Tongue (tissue), 1 donor: ENCODE measurements at regions not wholly inside any gene's neighbourhood (a gene's known extent, or its start where the extent isn't known, plus 50 kb on each side); places are given as distances from the start of the nearest gene placed in this dataset.

Experiments used
- DNase-seq: peaks from one replicate; pipeline ENCODE4 v3.0.0-alpha.2; 2015

DNA sequence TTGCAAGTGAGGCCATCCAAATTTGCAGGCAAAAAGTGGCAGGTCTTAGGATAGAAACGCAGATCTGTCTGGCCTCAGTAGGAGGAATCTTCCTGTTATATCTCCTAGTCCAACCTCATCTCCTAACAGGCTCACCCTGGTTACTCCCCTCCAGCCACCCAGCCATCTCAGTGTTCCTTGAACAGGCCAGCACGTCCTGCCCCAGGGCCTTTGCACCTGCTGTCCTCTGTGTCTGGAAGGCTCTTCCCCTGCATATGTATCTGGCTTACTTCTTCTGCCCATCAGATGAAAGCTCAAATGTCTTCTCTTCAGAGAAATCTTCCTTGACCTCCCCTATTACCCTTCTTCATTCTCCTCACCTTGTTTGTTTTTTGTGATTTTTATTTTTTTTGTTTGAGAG lies 107.3 kb upstream of the ALDH1B1 start:
- DNase-seq, result no peak

DNA sequence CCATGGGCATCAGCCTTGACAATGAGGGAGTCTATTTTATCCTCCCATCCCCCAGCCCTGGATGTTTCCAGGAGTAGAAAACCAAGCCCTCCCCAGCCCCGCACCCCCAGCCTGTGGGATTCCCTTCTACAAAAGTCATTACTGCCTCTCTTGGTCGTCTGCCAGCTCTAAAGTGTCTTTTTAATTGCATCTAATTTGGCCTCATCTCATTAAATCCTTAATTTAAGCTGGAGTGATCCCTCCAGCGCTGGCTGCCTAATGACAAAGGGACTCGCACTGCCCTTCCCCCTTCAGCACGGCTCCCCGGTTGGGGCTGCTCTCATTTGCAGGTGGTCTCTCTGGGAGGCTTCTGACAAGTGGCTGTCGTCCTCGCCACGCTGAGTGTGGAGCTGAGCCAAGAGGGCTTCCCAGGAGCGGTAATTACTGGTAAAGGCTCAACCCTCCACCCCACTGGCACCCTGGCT lies 107.9 kb upstream of the ALDH1B1 start:
- no peak for DNase-seq

DNA sequence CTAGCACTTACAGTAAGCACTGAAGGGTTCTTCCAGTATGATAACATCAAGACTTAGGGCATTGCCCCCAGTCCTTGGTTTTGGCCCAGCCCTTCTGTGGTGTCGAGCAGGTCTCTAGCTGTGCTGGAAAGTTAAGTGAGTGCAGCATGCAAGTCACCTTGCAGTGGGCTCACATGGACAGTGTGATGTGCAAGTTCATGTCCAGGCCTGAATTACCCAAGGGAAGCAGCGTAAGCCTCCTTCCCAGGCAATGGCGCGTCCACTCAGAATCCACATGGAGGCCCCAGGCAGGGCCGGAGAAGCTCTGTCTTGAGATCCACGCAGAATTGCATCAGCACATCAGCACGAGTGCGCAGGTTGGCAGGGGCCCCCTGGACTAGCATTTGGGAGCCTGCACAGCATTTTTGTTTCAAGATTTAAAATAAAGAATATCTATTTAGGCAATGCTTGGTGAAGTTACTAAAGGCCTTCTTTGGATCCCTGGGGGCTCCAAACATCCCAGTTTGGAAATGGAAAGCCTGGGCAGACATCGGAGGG lies 108.4 kb upstream of the ALDH1B1 start:
- DNase-seq, result no peak

DNA sequence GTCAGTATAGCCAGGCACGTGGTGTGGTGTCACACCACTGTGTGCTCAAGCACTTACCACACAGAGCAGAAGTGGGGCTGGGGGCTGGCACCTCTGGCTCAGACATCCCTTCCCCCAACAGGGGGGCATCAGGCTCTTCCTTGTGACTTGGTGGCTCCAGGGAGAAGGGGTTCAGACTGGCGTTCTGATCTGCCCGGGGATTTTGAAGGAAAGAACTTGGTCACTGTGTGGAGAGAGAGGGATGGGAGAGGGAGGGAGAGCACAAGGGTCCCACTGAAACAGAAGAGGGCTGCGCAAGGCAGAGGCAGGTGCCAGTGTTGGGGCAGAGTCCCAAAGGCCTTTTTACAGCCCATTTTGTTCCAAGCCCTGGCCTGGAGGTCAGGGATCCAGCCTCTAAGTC lies 109.7 kb upstream of the ALDH1B1 start:
- DNase-seq, result no peak

DNA sequence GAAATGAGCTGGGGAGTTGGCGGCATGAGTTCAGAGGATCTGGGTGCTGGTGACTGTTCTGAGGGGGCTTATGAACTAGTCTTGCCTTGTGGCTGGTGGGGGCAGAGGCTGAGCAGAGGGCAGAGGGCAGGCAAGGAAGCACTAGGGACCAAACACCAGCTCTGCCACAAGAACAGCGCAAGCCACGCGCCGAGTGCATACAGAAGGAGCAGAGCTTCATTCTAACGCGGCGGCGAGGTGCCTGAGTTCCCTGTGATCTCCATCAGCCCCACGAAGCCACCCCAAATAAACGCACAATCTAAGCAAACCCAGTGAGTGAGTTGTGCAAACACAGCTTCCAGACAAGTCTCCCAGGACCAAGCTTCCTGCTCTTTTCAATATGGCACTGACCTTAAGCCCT lies 110.6 kb upstream of the ALDH1B1 start:
- no peak for DNase-seq

DNA sequence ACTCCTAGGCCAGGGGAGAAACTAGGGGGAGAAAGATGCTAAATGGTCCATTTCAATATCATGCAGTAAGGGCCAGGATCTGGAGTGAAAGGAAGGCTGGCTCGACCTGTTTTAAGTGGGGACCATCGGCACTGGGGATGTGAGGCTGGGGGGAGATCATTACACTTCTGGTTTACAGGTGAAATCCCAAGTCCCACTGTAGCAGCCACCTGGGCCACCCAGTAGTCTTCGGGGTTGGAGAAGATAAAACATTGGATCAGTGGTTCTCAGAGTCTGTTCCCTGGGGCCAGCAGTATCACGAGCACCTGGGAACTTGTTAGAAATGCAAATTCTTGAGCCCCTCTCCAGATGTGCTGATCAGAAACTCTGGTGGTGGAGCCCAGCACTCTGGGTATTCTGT lies 111.3 kb upstream of the ALDH1B1 start:
- no peak for DNase-seq

DNA sequence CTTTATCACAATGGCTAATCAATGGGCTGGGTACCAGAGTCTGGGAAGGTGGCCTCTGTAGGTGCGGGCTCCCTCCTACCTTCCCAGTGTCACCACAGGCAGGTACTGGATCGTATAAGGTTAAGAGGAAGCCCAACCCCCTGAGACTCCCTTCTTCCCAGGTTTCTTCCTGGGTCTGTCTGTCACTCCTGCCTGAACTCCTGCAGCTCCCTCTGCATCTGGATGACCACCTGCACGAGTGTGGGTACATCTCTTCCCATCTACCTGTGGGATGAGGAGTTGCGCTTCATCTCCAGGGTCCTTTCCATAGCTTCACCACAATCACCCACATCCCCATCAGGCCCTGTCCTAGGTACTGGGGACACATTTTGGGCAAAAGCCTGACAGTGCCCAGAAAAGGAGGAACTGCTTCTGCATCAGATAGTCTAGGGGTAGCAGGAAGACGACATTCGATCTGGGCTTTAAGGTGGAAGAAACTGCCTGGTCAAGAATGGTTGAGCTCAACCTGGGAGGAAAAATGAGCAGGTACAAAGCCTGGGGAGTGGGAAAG lies 112.2 kb upstream of the ALDH1B1 start:
- no peak for DNase-seq

DNA sequence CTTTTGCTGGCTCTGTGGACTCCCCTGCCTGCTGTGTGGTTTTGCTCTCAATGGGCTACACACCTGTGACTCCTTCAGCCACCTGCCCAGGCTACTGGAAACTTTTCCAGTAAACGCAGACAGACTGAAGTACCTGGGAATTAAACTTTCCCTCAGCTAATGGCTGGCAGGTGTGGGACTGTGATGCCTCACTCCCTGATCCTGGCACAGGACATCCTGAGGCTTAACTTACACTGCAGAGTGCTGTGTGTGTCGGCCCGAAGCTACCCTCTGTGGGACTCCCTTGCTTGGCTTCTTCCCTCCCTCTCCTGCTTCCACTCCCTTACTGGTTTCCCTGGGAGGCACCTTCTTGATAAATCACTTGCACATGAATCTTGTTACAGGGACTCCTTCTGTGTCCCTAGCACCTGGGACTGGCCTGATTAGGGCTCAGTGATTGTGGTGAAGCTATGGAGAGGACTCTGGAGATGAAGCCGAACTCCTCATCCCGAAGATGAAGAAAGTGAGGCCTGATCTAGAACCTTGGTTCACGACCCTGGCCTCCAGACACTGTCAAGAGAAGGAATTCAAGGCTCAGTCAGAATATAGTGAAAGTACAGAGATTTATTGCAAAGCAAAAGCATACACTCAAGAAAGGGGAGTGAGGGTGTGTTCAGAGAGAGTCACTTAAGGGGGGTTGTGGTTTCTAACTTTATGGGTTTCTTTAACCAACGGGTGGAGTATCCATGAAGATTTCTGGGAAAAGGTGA lies 113.4 kb upstream of the ALDH1B1 start:
- DNase-seq, result no peak

DNA sequence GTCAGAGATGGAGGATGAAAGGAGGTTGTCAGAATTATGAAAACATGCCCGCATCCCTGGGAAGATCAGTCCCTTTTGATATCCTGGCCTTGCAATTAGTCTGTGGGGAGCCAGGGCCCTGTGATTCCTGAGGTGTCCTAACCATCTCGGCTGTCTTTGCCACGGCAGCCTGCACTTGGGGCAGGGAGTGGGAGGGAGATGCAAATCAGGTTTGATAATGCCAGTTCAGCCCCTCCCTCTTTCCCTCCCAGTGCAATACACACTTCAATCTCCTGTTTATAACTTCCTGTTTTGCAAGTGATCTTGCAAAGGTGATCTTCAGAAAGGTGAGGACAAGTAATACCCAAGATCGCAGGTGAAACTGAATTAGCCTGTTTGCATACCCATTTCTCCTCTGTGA lies 114.0 kb upstream of the ALDH1B1 start:
- DNase-seq, result no peak

DNA sequence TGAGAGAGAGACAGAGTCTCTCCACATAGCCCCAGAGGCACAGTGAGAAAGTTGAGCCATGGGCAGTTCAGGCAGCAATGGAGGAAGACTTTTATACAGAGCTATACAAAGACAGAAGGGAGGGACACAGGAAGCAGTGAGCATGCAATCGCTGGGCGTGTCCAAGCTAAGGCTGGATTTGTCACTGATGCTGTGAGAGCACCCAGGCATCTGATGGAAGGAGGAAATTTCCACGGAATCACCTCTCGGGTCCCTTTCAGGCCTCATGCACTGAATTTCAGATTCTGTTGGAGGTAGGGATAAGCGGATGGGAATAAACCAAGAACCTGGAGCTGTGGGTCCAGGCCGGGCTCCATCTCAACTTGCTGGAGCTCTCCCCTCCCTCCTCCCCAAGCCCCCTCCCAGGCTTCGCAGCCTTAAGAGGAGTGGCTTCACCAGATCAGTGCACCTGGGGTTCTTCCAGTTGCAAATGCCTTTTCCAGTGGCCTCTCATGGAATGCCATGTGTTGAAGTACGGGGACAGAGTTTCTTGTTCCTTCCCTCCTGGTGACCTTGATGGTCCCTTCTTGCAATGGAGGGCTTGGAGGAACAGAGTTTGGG lies 114.8 kb upstream of the ALDH1B1 start:
- DNase-seq, result no peak

DNA sequence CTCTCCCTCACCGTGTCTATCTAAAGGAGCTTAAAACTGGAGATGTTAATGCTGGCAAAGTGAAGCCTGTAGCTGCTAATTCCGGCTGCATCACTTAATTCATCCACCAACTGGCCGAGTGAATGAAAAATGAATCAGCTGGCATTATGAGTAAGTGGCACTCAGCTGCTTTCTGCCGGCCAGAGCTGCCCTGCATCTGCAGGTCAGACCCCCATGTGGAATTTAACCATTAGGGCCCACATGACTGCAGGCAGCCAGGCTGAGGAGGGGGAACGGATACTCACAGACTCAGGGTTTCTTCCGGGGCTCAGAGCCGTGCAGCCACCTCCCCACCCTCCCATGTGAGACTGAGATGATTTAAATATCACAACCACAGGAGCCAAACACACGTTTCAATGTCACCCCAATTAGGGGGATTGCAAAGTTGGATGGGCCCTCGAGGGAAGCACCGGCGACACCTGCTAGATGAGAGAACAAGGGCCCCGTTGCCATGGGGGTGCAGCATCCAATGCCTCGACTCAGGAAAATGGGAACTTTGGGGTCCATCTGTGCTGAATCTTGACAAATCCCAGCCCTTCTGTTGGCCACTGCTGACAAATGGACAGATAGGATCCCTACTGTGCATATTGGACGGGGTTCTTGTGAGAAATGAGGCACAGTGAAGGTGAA lies 115.6 kb upstream of the ALDH1B1 start:
- peak; percentile 31 for DNase-seq

DNA sequence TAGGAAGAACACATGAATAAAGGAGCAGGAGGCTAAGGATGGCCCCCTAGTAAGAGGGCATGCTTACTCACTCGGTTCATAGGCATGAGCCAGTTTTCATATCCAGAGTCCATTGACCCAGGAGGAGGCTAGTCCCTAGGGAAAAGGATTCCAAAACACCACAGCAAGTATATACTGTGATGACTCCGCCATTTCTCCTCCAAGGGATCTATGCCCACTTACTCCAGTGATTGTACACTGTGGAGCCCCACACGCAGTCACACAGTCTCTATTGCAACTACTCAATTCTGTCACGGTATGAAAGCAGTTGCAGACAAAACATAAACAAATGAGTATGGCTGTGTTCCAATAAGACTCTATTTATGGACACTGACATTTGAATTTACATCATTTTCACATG lies 117.7 kb upstream of the ALDH1B1 start:
- peak; percentile 19 for DNase-seq

DNA sequence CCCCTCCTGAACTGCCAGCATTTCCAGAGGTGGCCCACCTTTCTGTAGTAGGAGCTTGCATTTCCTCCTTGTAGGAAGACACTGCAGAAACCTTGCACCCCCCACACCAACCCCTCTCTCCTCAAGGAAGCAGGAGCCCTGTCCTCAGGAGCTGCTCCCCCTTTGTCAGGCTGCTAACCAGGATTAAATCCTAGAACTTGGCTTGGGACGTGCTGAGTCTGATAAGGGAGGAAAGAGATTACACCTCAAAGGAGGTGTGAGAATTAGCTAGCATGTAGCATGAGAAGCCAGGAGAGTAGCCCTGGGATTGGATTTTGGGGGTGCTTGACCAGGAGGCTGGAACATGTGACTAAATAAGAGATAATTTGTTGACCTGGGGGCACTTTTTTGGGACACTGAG lies 119.8 kb upstream of the ALDH1B1 start:
- DNase-seq, result no peak

DNA sequence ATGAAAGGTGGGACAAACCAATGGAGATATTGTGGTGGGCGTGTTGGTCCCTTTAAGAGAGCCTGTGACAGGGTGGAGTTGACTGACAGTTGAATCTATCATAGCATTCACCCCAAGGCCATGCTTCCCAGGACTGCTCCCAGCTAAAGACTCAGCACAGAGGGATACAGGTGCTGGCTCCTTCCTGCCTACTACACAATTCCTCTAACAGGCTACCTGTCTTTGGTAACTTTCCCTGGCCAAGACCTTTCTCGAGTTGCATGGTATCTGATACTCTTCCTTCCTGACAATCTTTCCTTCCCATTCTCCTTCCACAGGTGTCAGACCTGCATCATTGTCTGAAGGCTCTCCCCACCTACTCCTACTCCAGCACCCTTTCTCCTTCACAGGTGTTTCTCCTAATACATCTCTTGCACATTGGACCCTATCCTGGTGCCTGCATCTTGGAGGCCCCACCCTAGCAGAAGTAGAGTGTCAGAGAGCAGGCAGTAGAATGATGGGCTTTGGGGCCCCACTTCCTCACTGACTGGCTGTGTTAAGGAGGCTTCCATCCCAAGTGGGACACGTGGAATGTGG lies 120.7 kb upstream of the ALDH1B1 start:
- DNase-seq, result no peak

DNA sequence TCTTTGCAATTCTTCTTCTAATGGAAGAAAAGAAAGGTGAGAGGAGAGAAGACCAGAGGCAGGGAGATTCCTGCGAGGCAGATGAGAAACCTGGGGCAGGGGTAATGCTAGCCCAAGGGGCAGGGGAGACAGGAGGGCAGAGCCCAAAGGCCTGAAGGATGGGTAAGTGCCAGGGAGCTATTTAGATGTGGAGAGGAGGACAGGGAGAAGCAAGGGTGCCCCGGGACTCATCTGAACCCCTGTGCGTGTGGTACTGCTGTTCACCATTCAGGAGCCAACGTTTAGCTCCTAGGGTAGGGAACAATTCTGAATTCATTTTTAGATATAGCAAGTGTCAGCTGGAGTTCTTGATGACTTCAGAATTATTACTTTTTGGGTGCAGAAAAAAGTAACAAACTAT lies 122.7 kb upstream of the ALDH1B1 start:
- DNase-seq, result no peak

DNA sequence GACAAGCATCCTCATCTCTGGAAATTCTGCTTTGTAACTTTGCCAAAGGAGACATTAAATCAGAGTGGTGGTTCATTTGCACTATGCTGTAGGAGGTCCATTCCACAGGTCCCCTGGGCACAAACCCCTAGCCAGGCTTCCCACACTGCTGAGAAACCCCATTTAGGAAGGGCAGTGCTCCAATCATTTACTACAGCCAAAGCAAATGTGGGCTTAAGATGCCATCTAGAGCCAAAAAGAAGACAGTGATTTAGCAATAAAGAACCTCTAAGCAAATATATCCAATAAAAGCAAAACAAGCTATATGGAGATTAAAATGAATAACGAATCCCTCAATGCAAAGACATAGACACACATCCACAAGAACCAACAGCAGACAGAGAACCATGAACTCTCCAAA lies 129.0 kb upstream of the ALDH1B1 start:
- DNase-seq, result no peak

DNA sequence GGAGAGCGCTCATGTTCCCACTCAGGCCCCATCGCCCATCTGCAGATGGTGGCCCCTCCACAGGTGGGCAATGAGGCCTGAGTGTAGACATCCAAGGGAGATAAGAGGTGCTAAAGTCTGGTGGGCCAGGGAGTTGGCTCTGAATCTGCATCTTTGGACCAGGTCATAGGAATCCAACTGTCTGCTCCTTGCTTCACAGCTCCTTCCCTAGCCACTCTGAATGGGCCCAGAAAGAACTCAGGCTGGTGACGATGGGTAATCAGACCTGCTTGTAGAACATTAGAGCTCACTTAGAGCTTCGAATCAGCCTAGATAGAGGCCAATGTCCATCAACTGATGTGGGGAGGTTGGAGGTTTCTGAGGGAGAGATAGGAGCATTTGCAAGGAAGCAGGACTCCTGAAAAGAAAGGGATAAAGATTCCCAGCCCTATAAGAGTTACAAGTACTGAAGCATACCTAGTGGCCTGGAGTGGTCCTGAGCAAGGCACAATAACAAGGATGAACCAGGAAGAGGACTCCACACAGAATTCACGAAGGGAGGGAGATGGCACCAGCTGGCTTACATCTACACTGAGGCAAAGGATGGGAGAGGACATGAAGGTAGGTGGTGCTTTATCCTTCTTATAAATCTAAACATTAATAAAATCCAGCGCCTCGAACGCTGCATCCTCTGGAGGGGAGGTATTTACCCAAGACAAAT lies 132.8 kb upstream of the ALDH1B1 start:
- no peak for DNase-seq

DNA sequence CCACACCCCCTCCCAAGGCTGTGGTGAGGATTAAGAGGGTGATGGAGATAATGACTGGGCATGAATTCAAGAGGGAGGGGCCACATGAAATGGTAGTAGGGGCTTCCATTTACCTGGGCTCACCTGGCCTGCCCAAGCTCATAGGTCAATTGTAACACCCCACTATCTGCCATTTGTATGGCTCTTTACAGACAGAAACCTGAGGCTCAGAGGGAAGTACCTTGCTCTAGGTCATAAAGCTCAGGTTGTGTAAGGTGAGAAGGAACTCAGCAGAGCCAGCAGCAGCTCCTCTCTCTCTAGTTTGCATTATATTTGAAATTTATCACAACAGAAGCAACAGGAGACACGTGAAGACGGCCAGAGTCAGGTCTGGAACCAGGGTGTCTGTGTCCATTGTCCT lies 133.4 kb upstream of the ALDH1B1 start:
- DNase-seq, result no peak

DNA sequence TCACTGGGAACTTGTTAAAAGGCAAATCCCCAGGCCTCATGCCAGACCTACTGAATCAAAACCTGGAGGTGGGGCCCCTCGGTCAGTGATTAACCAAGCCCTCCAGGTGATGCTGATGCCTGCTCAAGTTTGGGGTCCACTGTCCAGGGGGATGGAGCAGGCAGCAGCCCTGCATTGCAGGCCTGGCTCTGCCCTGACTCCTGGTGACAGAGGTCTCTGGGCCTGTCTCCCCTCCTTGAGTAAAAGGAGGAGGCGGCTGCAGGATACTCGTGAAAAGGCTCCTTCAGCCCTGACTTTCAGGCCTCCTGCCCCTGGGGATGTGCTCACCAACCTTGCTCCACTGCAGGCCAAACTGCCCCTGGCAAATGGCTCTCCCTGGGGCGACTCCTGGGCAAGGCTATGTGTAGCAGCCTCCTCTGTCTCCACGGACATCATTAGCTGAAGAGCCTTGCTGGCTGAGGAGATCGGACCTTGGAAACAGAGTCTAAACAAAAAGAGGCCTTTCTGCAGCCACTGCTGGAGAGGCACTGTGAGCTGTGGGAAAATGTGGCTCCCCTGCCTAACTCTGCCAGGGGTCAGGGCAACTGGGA lies 134.8 kb upstream of the ALDH1B1 start:
- DNase-seq, result no peak

DNA sequence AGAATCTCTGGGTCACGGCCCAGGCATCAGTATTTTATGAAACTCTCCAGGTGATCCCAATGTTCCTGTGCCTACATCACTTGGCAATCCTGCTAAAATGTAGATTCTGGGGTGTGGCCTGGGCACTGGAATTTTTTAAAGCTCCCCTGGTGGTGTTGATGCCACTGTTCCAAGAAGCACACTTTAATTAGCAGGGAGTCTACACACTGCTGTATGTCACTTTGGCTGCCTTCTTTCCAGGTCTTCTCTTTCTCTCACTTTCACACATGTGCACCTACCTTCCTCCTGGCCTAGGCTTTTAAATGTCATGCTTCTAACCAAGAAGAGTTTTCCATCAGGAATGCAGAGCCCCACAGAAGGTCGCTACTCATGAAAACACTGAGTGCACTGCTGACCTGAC lies 136.0 kb upstream of the ALDH1B1 start:
- no peak for DNase-seq

DNA sequence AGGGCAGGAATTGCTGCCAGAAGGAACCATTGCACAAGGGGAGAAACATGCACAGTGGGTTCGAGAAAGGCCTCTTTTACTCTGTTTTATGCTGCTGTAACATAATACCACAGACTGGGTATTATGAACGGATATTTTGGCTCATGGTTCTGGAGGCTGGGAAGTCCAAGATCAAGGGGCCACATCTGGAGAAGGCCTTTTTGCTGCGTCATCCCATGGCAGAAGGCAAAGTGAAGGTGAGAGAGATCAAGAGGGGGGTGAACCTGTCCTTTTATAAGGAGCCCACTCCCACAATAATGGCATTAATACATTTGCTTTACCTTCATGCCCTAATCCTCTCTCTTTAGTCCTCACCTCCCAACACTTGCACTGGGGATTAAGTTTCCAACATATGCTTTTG lies 136.9 kb upstream of the ALDH1B1 start:
- no peak for DNase-seq

DNA sequence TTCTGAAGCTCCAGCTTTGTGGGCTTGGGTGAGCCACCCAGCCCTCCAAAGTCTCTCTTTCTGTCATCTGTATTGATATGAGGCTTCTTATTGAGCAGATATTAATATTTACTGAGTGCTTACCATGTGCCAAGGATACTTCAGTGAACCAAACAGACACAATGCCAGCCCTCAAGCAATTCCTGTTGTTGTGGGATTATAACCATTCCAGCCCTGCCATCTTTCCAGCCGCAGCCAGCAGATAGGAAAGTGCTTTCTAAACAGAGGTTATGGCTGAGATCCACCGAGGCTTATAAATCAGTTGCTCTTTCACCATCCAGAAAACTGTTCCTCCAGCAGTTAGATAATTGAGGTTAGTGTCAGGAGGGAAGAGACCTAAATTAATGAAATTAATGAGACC lies 137.7 kb upstream of the ALDH1B1 start:
- no peak for DNase-seq
